Tibial nerve (tissue), 4 donors: ENCODE measurements at regions not wholly inside any gene's neighbourhood (a gene's known extent, or its start where the extent isn't known, plus 50 kb on each side); places are given as distances from the start of the nearest gene placed in this dataset.

Experiments used
- CTCF ChIP-seq, 5 experiments: fragments of 200-600 bp in 3 of 5; fragments of 450-650 bp in 2 of 5; sonication (generic) in 3 of 5; IDR thresholded peaks; one replicate each; pipeline ENCODE4 v1.5.1; 2016 to 2019; ENCODE audit warnings: antibody characterized with exemption in 5 of 5, mild to moderate bottlenecking in 3 of 5, moderate library complexity in 2 of 5
- EP300 ChIP-seq, 2 donors: sonication (generic); formaldehyde crosslinking; IDR thresholded peaks; one replicate each; pipeline ENCODE4 v1.6.1; 2017; ENCODE audit warnings: antibody characterized with exemption in 2 of 2, mild to moderate bottlenecking in 1 of 2
- POLR2A ChIP-seq, 2 donors: fragments of 450-650 bp; IDR thresholded peaks; one replicate each; pipeline ENCODE4 v1.6.1; 2017; ENCODE audit warnings: antibody characterized with exemption in 2 of 2, mild to moderate bottlenecking in 2 of 2, moderate library complexity in 2 of 2

GRCh38 chr20:54950304-54950703 is 474.9 kb downstream of the DOK5 start:
- no peak for TF ChIP-seq POLR2A (IDR thresholded peaks at IDR 0.05)
- no peak for TF ChIP-seq CTCF (IDR thresholded peaks at IDR 0.05)
- no peak for TF ChIP-seq EP300 (IDR thresholded peaks at IDR 0.05)
